Natural killer cell treated with Interleukin-12 subunit alpha and Interleukin-12 subunit beta and Interleukin-15 and Interleukin-18, amount 100 ng/mL, for 72 hours (primary cell): ENCODE measurements at regions not wholly inside any gene's neighbourhood (a gene's known extent, or its start where the extent isn't known, plus 50 kb on each side); places are given as distances from the start of the nearest gene placed in this dataset.
"Not testable (repeated sequence)": the region's sequence is repeated elsewhere in the genome, so short reads cannot be mapped to it uniquely, and the experiment has no call there.

Experiments
- ATAC-seq, 2 donors: fragments of 150-1000 bp; cut with Tn5 transposase in 1 of 2; sonication (Bioruptor Pico), chemical (Tn5 transposase) in 1 of 2; 2 replicates each; pipeline ENCODE4 v1.10.0; 2021
- DNase-seq: peaks from one replicate; pipeline ENCODE4 v3.0.0; 2022; ENCODE audit warnings: low spot score
- H3K27ac Mint-ChIP-seq, 2 donors: 1 replicate in 1 of 2; 2 replicates in 1 of 2; pipeline ENCODE4 v1.8.0; 2022; ENCODE audit warnings: mixed read lengths in 2 of 2, mild to moderate bottlenecking in 1 of 2, moderate library complexity in 1 of 2
- H3K27me3 Mint-ChIP-seq, 2 donors: 1 replicate in 1 of 2; 2 replicates in 1 of 2; pipeline ENCODE4 v1.8.0; 2022; ENCODE audit warnings: mixed read lengths in 2 of 2
- H3K36me3 Mint-ChIP-seq: one replicate; pipeline ENCODE4 v1.8.0; 2022; ENCODE audit warnings: mixed read lengths
- H3K4me1 Mint-ChIP-seq, 2 donors: 1 replicate in 1 of 2; 2 replicates in 1 of 2; pipeline ENCODE4 v1.8.0; 2022; ENCODE audit warnings: low read depth in 2 of 2, mixed read lengths in 2 of 2, mild to moderate bottlenecking in 1 of 2
- H3K4me3 Mint-ChIP-seq: one replicate; pipeline ENCODE4 v1.8.0; 2022; ENCODE audit warnings: mixed read lengths
- H3K9me3 Mint-ChIP-seq: 2 replicates; pipeline ENCODE4 v1.8.0; 2022; ENCODE audit warnings: mixed read lengths

GRCh38 chr18:39565551-39566230 is 2000.1 kb upstream of the CELF4 start:
- H3K27ac Mint-ChIP-seq, ATAC-seq, H3K9me3 Mint-ChIP-seq, H3K36me3 Mint-ChIP-seq, H3K4me3 Mint-ChIP-seq, H3K27me3 Mint-ChIP-seq, DNase-seq, H3K4me1 Mint-ChIP-seq: not testable (repeated sequence)

GRCh38 chr18:39564716-39565115 is 1999.1 kb upstream of the CELF4 start:
- no peak for ATAC-seq
- H3K4me3 Mint-ChIP-seq: no peak overlapping the region
- no peaks in the 10 kb centered on the region for H3K27me3 Mint-ChIP-seq
- DNase-seq: no peak
- peaks cover 4% of the 10 kb centered on the region for H3K9me3 Mint-ChIP-seq
- H3K4me1 Mint-ChIP-seq: no peaks in the 10 kb centered on the region
- no peaks in the 10 kb centered on the region for H3K36me3 Mint-ChIP-seq
- no peak overlapping the region for H3K27ac Mint-ChIP-seq

- no peaks in the 10 kb centered on the region for H3K27me3 Mint-ChIP-seq
- DNase-seq: no peak
- ATAC-seq: no peak
- no peak overlapping the region for H3K27ac Mint-ChIP-seq
- H3K4me3 Mint-ChIP-seq: no peak overlapping the region
- H3K36me3 Mint-ChIP-seq: no peaks in the 10 kb centered on the region
- H3K9me3 Mint-ChIP-seq: peaks cover 5% of the 10 kb centered on the region
- no peaks in the 10 kb centered on the region for H3K4me1 Mint-ChIP-seq
Measured at GRCh38 chr18:39561126-39561525, 1995.5 kb upstream of the CELF4 start.

- no peak for DNase-seq
- Mint-ChIP-seq H3K4me3 (no peak overlapping the region), H3K9me3 (peaks cover 6% of the 10 kb centered on the region), H3K36me3 (no peaks in the 10 kb centered on the region), H3K27ac (no peak overlapping the region), H3K27me3 (no peaks in the 10 kb centered on the region), H3K4me1 (no peaks in the 10 kb centered on the region)
- ATAC-seq: no peak
Measured at GRCh38 chr18:39558658-39559057, 1993.1 kb upstream of the CELF4 start.

GRCh38 chr18:39555496-39555895 is 1989.9 kb upstream of the CELF4 start:
- Mint-ChIP-seq H3K36me3 (no peaks in the 10 kb centered on the region), H3K9me3 (peaks cover 20% of the 10 kb centered on the region), H3K4me1 (no peaks in the 10 kb centered on the region), H3K27me3 (no peaks in the 10 kb centered on the region), H3K27ac (no peak overlapping the region), H3K4me3 (no peak overlapping the region)
- DNase-seq (no peak), ATAC-seq (no peak)

GRCh38 chr18:39550701-39551100 is 1985.1 kb upstream of the CELF4 start:
- DNase-seq (no peak), ATAC-seq (no peak)
- Mint-ChIP-seq H3K27ac (no peak overlapping the region), H3K36me3 (no peaks in the 10 kb centered on the region), H3K4me1 (no peaks in the 10 kb centered on the region), H3K9me3 (peaks cover 15% of the 10 kb centered on the region), H3K27me3 (no peaks in the 10 kb centered on the region), H3K4me3 (no peak overlapping the region)

- ATAC-seq: no peak
- Mint-ChIP-seq H3K4me3 (no peak overlapping the region), H3K36me3 (no peaks in the 10 kb centered on the region)
Measured at GRCh38 chr18:39549144-39549543, 1983.5 kb upstream of the CELF4 start.

GRCh38 chr18:39531659-39532058 is 1966.1 kb upstream of the CELF4 start:
- Mint-ChIP-seq H3K27ac (no peak overlapping the region), H3K4me1 (no peaks in the 10 kb centered on the region), H3K9me3 (peaks cover 3% of the 10 kb centered on the region), H3K4me3 (no peak overlapping the region), H3K27me3 (no peaks in the 10 kb centered on the region), H3K36me3 (no peaks in the 10 kb centered on the region)
- ATAC-seq (no peak), DNase-seq (no peak)

More at GRCh38 chr18:39549144-39549543, 1983.5 kb upstream of the CELF4 start:
- no peak for DNase-seq
- H3K9me3 Mint-ChIP-seq: peaks cover 15% of the 10 kb centered on the region
- no peak overlapping the region for H3K27ac Mint-ChIP-seq
- no peaks in the 10 kb centered on the region for H3K27me3 Mint-ChIP-seq
- H3K4me1 Mint-ChIP-seq: no peaks in the 10 kb centered on the region

- DNase-seq (no peak), ATAC-seq (no peak)
- no peaks in the 10 kb centered on the region for H3K4me1 Mint-ChIP-seq
- no peaks in the 10 kb centered on the region for H3K27me3 Mint-ChIP-seq
- no peak overlapping the region for H3K27ac Mint-ChIP-seq
- H3K4me3 Mint-ChIP-seq: no peak overlapping the region
- H3K36me3 Mint-ChIP-seq: no peaks in the 10 kb centered on the region
- H3K9me3 Mint-ChIP-seq: peaks cover 3% of the 10 kb centered on the region
Measured at GRCh38 chr18:39529358-39529757, 1963.8 kb upstream of the CELF4 start.

GRCh38 chr18:39527465-39527864 is 1961.9 kb upstream of the CELF4 start:
- H3K27me3 Mint-ChIP-seq: no peaks in the 10 kb centered on the region
- DNase-seq: no peak
- no peaks in the 10 kb centered on the region for H3K36me3 Mint-ChIP-seq
- H3K27ac Mint-ChIP-seq: no peak overlapping the region
- peaks cover 6% of the 10 kb centered on the region for H3K9me3 Mint-ChIP-seq
- no peak overlapping the region for H3K4me3 Mint-ChIP-seq
- no peaks in the 10 kb centered on the region for H3K4me1 Mint-ChIP-seq
- ATAC-seq: no peak

GRCh38 chr18:39524370-39524769 is 1958.8 kb upstream of the CELF4 start:
- no peaks in the 10 kb centered on the region for H3K27me3 Mint-ChIP-seq
- no peak for ATAC-seq

GRCh38 chr18:39523281-39523680 is 1957.7 kb upstream of the CELF4 start:
- Mint-ChIP-seq H3K9me3 (peaks cover 11% of the 10 kb centered on the region), H3K27me3 (no peaks in the 10 kb centered on the region), H3K36me3 (no peaks in the 10 kb centered on the region), H3K27ac (no peak overlapping the region), H3K4me1 (no peaks in the 10 kb centered on the region), H3K4me3 (no peak overlapping the region)
- DNase-seq (no peak), ATAC-seq (no peak)

More at GRCh38 chr18:39524370-39524769, 1958.8 kb upstream of the CELF4 start:
- H3K4me3 Mint-ChIP-seq: no peak overlapping the region
- peaks cover 11% of the 10 kb centered on the region for H3K9me3 Mint-ChIP-seq
- H3K27ac Mint-ChIP-seq: no peak overlapping the region
- no peak for DNase-seq
- H3K36me3 Mint-ChIP-seq: no peaks in the 10 kb centered on the region
- H3K4me1 Mint-ChIP-seq: no peaks in the 10 kb centered on the region

- Mint-ChIP-seq H3K4me1 (no peaks in the 10 kb centered on the region), H3K27me3 (no peaks in the 10 kb centered on the region), H3K4me3 (no peak overlapping the region), H3K36me3 (no peaks in the 10 kb centered on the region), H3K27ac (no peak overlapping the region), H3K9me3 (peaks cover 8% of the 10 kb centered on the region)
- no peak for DNase-seq
- no peak for ATAC-seq
Measured at GRCh38 chr18:39521164-39521563, 1955.6 kb upstream of the CELF4 start.

GRCh38 chr18:39519741-39520140 is 1954.1 kb upstream of the CELF4 start:
- Mint-ChIP-seq H3K27me3 (no peaks in the 10 kb centered on the region), H3K4me3 (no peak overlapping the region), H3K36me3 (no peaks in the 10 kb centered on the region), H3K4me1 (no peaks in the 10 kb centered on the region), H3K27ac (no peak overlapping the region), H3K9me3 (peaks cover 8% of the 10 kb centered on the region)
- DNase-seq: no peak
- ATAC-seq: no peak

- no peak overlapping the region for H3K27ac Mint-ChIP-seq
- no peak for ATAC-seq
- H3K9me3 Mint-ChIP-seq: peaks cover 19% of the 10 kb centered on the region
- H3K36me3 Mint-ChIP-seq: peaks cover 6% of the 10 kb centered on the region
- no peak overlapping the region for H3K4me3 Mint-ChIP-seq
- H3K4me1 Mint-ChIP-seq: no peaks in the 10 kb centered on the region
- no peak for DNase-seq
- no peaks in the 10 kb centered on the region for H3K27me3 Mint-ChIP-seq
Measured at GRCh38 chr18:39515299-39515698, 1949.7 kb upstream of the CELF4 start.
